Endothelial cell of umbilical vein (primary cell): ENCODE measurements at regions not wholly inside any gene's neighbourhood (a gene's known extent, or its start where the extent isn't known, plus 50 kb on each side); places are given as distances from the start of the nearest gene placed in this dataset.

Experiments
- BruUV-seq: library from RNA; stranded (reverse); fragments of 400-500 nt; replicated peaks from 2 replicates; lab custom pipeline; 2021; lab: Mats Ljungman, UMichigan
- CTCF ChIA-PET: fragments of 300-600, 350-600 bp; sonication (Branson Sonifier 250); formaldehyde crosslinking; loops from one replicate; lab custom pipeline; 2021; ENCODE audit warnings: antibody characterized with exemption, inconsistent platforms; lab: Charles Lee
- POLR2A ChIA-PET: fragments of 300-600, 350-600 bp; sonication (Branson Sonifier 250); formaldehyde crosslinking; loops from one replicate; lab custom pipeline; 2021; ENCODE audit warnings: antibody characterized with exemption, inconsistent platforms; lab: Charles Lee
- DNase-seq: peaks from one replicate; pipeline ENCODE4 v3.0.0-alpha.2; 2011; ENCODE audit warnings: low read depth, low spot score
- FAIRE-seq: peaks from 2 replicates; lab custom pipeline; 2011; peaks lifted over from hg19 to GRCh38; lab: Jason Lieb, UNC
- H2AFZ ChIP-seq: 2 replicates; pipeline ENCODE4 v1.6.0; 2012; ENCODE audit warnings: low read depth, low read length, control low read depth, inconsistent platforms
- H3K27ac ChIP-seq: 2 replicates; pipeline ENCODE4 v1.5.1; 2011; ENCODE audit warnings: low read depth, mild to moderate bottlenecking, control low read depth, low read length, moderate library complexity; ENCODE audit not compliant: insufficient read depth
- H3K27me3 ChIP-seq, 2 experiments: 2 replicates each; pipeline versions ENCODE4 v1.6.0 to v1.6.1; 2011; ENCODE audit warnings: low read length in 2 of 2, mixed read lengths in 1 of 2; ENCODE audit not compliant: control insufficient read depth in 2 of 2, insufficient read depth in 2 of 2
- H3K36me3 ChIP-seq, 2 experiments: 2 replicates in 1 of 2; 3 replicates in 1 of 2; pipeline ENCODE4 v1.5.1; 2011; ENCODE audit warnings: low read length in 2 of 2, mild to moderate bottlenecking in 1 of 2, moderate library complexity in 1 of 2; ENCODE audit not compliant: control insufficient read depth in 2 of 2, insufficient read depth in 2 of 2; ENCODE audit errors: extremely low read depth in 1 of 2
- H3K4me1 ChIP-seq: 3 replicates; pipeline ENCODE4 v1.5.1; 2011; ENCODE audit warnings: mild to moderate bottlenecking, low read length; ENCODE audit not compliant: control insufficient read depth, insufficient read depth; ENCODE audit errors: extremely low read depth
- H3K4me2 ChIP-seq: 2 replicates; pipeline ENCODE4 v1.6.1; 2011; ENCODE audit warnings: low read length, control low read depth, mixed read lengths; ENCODE audit not compliant: insufficient read depth
- H3K4me3 ChIP-seq, 3 experiments: fragments of 200-600 bp in 1 of 3; sonication (generic), shearing (Covaris generic) in 1 of 3; replicated peaks in 1 of 3; 2 replicates each; pipeline ENCODE4 v1.5.1; 2011 to 2016; ENCODE audit warnings: control low read depth in 3 of 3, low read length in 3 of 3, mild to moderate bottlenecking in 2 of 3, inconsistent platforms in 1 of 3, low read depth in 1 of 3, moderate library complexity in 1 of 3; ENCODE audit not compliant: insufficient read depth in 1 of 3
- H3K79me2 ChIP-seq: 2 replicates; pipeline ENCODE4 v1.6.0; 2012; ENCODE audit warnings: low read length, inconsistent platforms; ENCODE audit not compliant: control insufficient read depth, insufficient read depth
- H3K9ac ChIP-seq: replicated peaks from 2 replicates; pipeline ENCODE3; 2011; ENCODE audit warnings: low read length, control low read depth; ENCODE audit not compliant: insufficient read depth; ENCODE audit errors: extremely low read depth
- H3K9me1 ChIP-seq: replicated peaks from 3 replicates; pipeline ENCODE4 v1.6.0; 2011; ENCODE audit warnings: mild to moderate bottlenecking, low read length; ENCODE audit not compliant: control insufficient read depth, insufficient read depth; ENCODE audit errors: extremely low read depth
- H3K9me3 ChIP-seq: replicated peaks from 2 replicates; pipeline ENCODE4 v1.5.1; 2012; ENCODE audit warnings: low read length, inconsistent platforms; ENCODE audit not compliant: control insufficient read depth, insufficient read depth
- H4K20me1 ChIP-seq: replicated peaks from 2 replicates; pipeline ENCODE3; 2011; ENCODE audit warnings: mild to moderate bottlenecking, low read length; ENCODE audit not compliant: control insufficient read depth, insufficient read depth; ENCODE audit errors: extremely low read depth
- CTCF ChIP-seq, 2 donors: IDR thresholded peaks; 1 replicate in 1 of 2; 2 replicates in 1 of 2; pipeline ENCODE4 v1.5.1; 2011; ENCODE audit warnings: low read length in 2 of 2, mild to moderate bottlenecking in 2 of 2, moderate library complexity in 2 of 2, control low read depth in 1 of 2, inconsistent platforms in 1 of 2, low read depth in 1 of 2; ENCODE audit not compliant: insufficient read depth in 1 of 2; ENCODE audit errors: extremely low read depth in 1 of 2
- EZH2 ChIP-seq: IDR thresholded peaks from 2 replicates; pipeline ENCODE4 v1.6.1; 2012; ENCODE audit warnings: borderline replicate concordance, low read depth, mild to moderate bottlenecking, moderate library complexity, low read length, inconsistent platforms; ENCODE audit not compliant: severe bottlenecking
- FOS ChIP-seq: IDR thresholded peaks from 2 replicates; pipeline ENCODE4 v1.6.1; 2011; ENCODE audit warnings: mild to moderate bottlenecking, low read length, moderate library complexity, borderline replicate concordance; ENCODE audit not compliant: insufficient read depth
- GATA2 ChIP-seq: IDR thresholded peaks from 2 replicates; pipeline ENCODE4 v1.7.0; 2011; ENCODE audit warnings: low read depth, mild to moderate bottlenecking, moderate library complexity, mixed read lengths, low read length; ENCODE audit not compliant: insufficient read length, insufficient read depth
- JUN ChIP-seq: IDR thresholded peaks from 2 replicates; pipeline ENCODE4 v1.6.1; 2011; ENCODE audit warnings: borderline replicate concordance, low read depth; ENCODE audit not compliant: insufficient read length, insufficient read depth
- MAX ChIP-seq: IDR thresholded peaks from 2 replicates; pipeline ENCODE4 v1.6.1; 2011; ENCODE audit not compliant: insufficient read depth, insufficient read length
- MYC ChIP-seq: IDR thresholded peaks from one replicate; pipeline ENCODE4 v1.6.1; 2011; ENCODE audit warnings: mild to moderate bottlenecking, low read depth, low read length
- POLR2A ChIP-seq: IDR thresholded peaks from 2 replicates; pipeline ENCODE4 v1.6.1; 2012; ENCODE audit warnings: low read depth, mild to moderate bottlenecking, control low read depth, low read length
- POLR2AphosphoS5 ChIP-seq: IDR thresholded peaks from 2 replicates; pipeline ENCODE4 v1.6.1; 2012; ENCODE audit warnings: low read depth, mild to moderate bottlenecking, control low read depth, low read length, moderate library complexity; ENCODE audit not compliant: insufficient read depth
- dilution Hi-C: fragments of 300-500 bp; cut with MboI; formaldehyde crosslinking; loops from one replicate; pipeline ENCODE4 v1.15.0; 2019; ENCODE audit warnings: low sequenced_read_pairs; ENCODE audit not compliant: extremely low pct_ligation_motif_present
- intact Hi-C: fragments of 100-400 bp; cut with micrococcal nuclease; formaldehyde crosslinking; loops from one replicate; pipeline ENCODE4 v1.10.0; 2022

GRCh38 chr7:110521357-110521911 lies 569.5 kb upstream of the LRRN3 start:
- H4K20me1 ChIP-seq = no peaks in the 10 kb centered on the region
- POLR2A ChIA-PET = no interaction called here
- H3K9me1 ChIP-seq = no peaks in the 10 kb centered on the region
- TF ChIP-seq POLR2A = no peak
- intact Hi-C loops = no loop called here
- no peaks in the 10 kb centered on the region for H3K27me3 ChIP-seq
- FAIRE-seq = no peak
- H3K27ac ChIP-seq = no peak overlapping the region
- H3K4me3 ChIP-seq = no peak overlapping the region
- dilution Hi-C loops = no loop called here
- H3K79me2 ChIP-seq = no peaks in the 10 kb centered on the region
- no peak overlapping the region for H3K9ac ChIP-seq
- CTCF ChIA-PET = no interaction called here
- no peaks in the 10 kb centered on the region for H3K36me3 ChIP-seq
- H3K9me3 ChIP-seq = no peaks in the 10 kb centered on the region
- no peak for DNase-seq
- no TSS peak for BruUV-seq
- H3K4me1 ChIP-seq = no peaks in the 10 kb centered on the region
- H2AFZ ChIP-seq = no peak overlapping the region
- H3K4me2 ChIP-seq = no peak overlapping the region

GRCh38 chr7:110522061-110522760 lies 568.7 kb upstream of the LRRN3 start:
- FAIRE-seq (no peak), DNase-seq (no peak)
- H2AFZ ChIP-seq = no peak overlapping the region
- H3K4me2 ChIP-seq = no peak overlapping the region
- no peak overlapping the region for H3K9ac ChIP-seq
- no peaks in the 10 kb centered on the region for H3K9me3 ChIP-seq
- no peaks in the 10 kb centered on the region for H4K20me1 ChIP-seq
- no peak overlapping the region for H3K4me3 ChIP-seq
- dilution Hi-C loops (no loop called here), intact Hi-C loops (no loop called here)
- ChIA-PET CTCF (no interaction called here), POLR2A (no interaction called here)
- no peaks in the 10 kb centered on the region for H3K9me1 ChIP-seq
- H3K27ac ChIP-seq = no peak overlapping the region
- H3K79me2 ChIP-seq = no peaks in the 10 kb centered on the region
- H3K36me3 ChIP-seq = no peaks in the 10 kb centered on the region
- no TSS peak for BruUV-seq
- no peaks in the 10 kb centered on the region for H3K4me1 ChIP-seq
- TF ChIP-seq POLR2A = no peak
- TF ChIP-seq JUN = no peak
- no peak for TF ChIP-seq EZH2
- no peak for TF ChIP-seq MYC
- TF ChIP-seq CTCF (IDR thresholded peaks at IDR 0.05; ENCODE audit: extremely low read depth in 1 of 2, insufficient read depth in 1 of 2, low read depth in 1 of 2, low read length in 2 of 2) = no peak
- TF ChIP-seq POLR2AphosphoS5 = no peak
- TF ChIP-seq MAX = no peak
- no peak for TF ChIP-seq FOS
- TF ChIP-seq GATA2 = no peak
- H3K27me3 ChIP-seq = no peaks in the 10 kb centered on the region
